ENCODE measurements at regions not wholly inside any gene's neighbourhood (a gene's known extent, or its start where the extent isn't known, plus 50 kb on each side); places are given as distances from the start of the nearest gene placed in this dataset.

DNA sequence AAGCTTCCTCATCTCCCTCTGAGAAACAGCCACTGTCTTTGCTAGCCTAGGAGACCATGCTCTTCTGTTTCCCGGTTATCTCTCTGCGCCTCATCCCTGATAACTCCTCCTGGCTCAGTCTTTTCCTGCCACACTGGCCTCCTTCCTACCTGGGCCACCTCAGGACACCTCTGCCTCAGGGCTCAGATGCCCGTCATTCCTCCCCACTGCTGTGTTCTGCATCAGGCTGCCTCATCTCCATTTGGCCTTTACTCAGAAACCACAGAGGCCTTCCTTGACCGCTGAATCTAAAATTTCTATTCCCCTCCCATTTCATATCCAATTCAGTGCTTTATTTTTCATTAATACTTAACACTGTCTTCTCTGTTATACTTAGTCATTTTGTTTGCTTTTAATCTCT lies 311.0 kb upstream of the RGS6 start:
- TF ChIP-seq, protein P1, sequence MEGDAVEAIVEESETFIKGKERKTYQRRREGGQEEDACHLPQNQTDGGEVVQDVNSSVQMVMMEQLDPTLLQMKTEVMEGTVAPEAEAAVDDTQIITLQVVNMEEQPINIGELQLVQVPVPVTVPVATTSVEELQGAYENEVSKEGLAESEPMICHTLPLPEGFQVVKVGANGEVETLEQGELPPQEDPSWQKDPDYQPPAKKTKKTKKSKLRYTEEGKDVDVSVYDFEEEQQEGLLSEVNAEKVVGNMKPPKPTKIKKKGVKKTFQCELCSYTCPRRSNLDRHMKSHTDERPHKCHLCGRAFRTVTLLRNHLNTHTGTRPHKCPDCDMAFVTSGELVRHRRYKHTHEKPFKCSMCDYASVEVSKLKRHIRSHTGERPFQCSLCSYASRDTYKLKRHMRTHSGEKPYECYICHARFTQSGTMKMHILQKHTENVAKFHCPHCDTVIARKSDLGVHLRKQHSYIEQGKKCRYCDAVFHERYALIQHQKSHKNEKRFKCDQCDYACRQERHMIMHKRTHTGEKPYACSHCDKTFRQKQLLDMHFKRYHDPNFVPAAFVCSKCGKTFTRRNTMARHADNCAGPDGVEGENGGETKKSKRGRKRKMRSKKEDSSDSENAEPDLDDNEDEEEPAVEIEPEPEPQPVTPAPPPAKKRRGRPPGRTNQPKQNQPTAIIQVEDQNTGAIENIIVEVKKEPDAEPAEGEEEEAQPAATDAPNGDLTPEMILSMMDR (IDR thresholded peaks at IDR 0.05) = no peak
- no peak for TF ChIP-seq EP300 (IDR thresholded peaks at IDR 0.05; ENCODE audit: low read depth)

Data from transverse colon (tissue), 3 donors.